HPDE6-E6E7 (cell line): ENCODE measurements at regions not wholly inside any gene's neighbourhood (a gene's known extent, or its start where the extent isn't known, plus 50 kb on each side); places are given as distances from the start of the nearest gene placed in this dataset.
A peak's percentile ranks its signal among the peaks of the same experiment; 100 is the strongest.

Experiments
- DNase-seq: peaks from one replicate; pipeline ENCODE4 v3.0.0; 2011; ENCODE audit warnings: missing footprints; ENCODE audit errors: extremely low spot score

DNA sequence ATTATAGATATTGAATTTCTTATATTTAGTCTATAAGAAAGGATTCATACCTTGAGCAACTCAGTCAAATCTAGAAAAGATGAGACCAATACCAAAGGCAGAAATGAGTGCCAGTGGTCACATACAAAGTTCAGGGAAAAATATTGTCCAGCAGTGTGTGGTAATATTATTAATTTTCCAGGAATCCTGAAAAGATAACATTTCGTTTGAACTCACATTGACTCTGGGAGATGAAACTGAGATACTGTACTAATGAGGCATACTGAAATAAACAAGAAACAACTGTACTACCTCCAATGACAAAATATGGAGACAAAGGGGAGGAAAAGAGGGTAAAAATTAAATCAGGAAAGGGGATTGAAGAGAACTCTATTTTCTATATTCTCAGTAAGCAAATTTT lies 212.4 kb downstream of the TRAM1L1 start:
- DNase-seq = no peak

DNA sequence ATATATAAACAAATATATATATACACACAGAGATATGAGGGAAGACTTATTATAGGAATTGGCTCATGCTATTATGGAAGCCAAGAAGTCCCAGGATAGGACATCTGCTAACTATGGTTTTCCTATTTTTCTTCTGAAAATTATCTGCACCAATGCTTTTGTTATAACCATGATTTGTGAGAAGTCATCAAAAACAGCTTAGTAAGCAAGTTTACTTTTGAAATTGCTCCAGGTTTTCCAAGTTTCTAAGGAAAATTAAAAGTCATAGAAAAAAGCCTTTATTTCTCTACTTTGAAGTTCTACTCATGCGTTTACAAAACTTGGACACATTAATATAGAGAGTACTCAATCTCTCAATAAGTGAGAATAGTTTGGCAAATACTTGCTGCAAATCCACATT lies 213.1 kb downstream of the TRAM1L1 start:
- DNase-seq = no peak

DNA sequence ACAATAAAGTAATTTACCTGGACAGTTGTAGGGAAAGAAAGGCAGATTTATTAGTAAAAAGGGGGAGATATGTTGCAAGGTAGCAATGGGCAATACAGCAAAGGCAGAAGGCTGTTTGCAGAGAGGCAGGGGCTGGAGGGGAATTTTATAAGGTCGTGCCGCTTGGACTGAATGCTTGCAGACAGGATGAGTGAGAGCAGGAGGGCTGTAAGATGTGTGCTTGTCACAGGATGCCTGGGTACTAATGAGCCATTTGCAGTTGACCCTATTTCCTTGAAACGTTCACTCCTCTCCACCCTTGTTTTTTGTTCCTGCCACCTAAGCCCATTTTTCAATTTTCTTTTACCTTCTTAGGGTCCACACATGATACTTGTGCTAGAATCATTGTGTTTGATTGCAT lies 214.7 kb downstream of the TRAM1L1 start:
- DNase-seq = no peak

DNA sequence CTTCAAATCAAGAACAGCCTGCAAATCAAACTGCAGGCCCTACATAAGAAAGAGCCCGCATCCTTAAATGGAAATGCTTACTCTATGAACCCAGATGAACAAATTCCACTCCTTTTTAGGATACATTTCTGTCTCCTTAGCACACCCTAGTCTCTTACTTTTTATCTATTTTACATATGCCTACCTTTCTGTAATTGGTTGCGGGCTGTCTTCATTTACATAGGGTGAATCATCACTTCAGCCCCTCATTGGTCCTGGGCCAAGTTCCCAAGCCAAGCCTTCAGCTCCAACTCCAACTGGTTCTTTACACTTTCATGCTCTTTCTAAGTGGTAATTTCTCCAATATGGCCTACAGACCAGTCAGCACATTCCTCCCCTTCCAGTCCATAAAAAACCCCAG lies 219.3 kb downstream of the TRAM1L1 start:
- no peak for DNase-seq

DNA sequence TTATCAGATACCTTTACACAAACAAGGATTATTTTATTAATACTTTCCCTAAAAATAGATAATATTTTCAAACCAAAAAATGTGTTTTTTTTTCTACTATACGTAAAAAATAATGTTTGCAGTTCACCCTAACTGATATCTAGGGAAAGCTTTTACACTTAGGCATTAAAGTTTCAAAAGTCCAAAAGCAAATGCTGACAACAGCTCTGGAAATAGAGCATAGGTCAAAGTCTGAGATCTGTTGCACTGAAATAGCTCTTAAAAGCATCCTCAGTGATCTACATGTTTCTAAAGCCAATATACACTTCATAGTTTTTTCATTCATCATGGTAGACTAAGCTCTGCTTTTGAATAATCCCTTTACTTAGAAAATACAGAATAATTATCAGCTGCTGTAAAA lies 222.8 kb downstream of the TRAM1L1 start:
- no peak for DNase-seq

DNA sequence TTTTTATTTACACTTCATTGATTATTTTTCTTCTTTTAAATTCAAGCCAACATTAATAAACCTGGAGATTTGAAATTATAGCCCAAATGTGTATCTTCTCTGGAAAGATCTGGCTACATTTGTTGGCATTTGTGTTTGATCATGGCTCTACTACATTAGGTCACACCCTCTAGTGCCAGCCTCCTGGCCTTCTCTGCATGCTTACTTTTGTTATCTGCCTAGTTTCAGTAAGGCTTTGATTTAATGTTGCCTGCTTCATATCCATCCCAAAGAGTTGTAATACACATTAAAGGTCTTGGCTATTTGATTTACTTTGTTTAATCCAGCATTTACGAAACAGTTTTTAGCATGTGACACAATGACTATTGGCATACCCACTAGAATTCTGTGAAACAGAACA lies 224.5 kb downstream of the TRAM1L1 start:
- DNase-seq = no peak

DNA sequence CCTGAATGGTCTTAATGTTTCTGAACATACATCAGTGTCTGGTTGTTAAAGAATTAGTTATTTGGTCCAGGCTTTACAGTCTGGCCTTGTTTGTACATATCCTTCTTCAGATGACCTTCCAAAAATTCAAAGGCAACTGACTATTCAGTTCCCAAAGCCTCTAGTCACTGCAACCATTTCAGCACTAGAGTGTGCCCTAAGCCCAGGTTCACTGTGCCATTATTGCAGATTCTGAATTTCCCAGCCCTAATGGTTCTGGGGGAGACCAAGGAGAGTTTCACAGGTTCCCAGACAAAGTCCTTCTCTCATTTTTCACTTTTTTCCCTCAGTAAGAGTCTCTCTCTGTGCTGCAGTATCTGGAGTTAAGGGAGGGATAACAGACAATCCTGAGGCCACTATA lies 235.8 kb downstream of the TRAM1L1 start:
- DNase-seq = no peak

DNA sequence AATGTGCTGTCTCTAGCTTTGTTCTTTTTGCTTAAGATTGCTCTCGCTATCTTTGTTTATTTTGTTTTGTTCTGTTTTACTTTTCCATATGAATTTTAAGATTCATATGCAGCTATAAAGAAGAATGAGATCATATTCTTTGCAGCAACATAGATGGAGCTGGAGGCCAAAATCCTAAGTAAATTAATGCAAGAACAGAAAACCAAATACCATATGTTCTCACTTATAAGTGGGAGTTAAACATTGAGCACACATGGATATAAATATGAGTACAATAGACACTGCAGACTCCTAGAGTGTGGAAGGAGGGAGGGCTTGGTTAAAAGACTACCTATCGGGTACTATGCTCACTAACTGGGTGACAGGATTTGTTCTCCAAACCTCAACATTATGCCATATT lies 237.8 kb downstream of the TRAM1L1 start:
- DNase-seq = no peak

DNA sequence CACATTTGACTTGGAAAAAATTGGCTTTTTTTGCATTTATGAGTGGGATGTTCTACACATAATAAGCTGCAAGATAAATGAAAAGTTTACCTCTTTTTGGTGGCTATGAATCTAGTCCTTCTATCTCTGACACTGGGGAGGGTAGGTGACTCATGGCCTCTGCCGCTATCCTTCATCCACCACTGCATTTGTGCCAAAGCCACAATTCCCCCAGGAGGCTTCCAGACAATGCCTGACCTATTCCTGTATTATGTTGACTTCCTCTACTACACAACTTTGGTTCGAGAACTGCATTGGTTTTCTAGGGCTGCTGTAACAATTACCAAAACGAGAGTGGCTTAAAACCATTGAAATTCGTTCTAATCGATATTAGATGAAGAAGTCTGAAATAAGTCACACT lies 245.6 kb downstream of the TRAM1L1 start:
- DNase-seq = no peak

DNA sequence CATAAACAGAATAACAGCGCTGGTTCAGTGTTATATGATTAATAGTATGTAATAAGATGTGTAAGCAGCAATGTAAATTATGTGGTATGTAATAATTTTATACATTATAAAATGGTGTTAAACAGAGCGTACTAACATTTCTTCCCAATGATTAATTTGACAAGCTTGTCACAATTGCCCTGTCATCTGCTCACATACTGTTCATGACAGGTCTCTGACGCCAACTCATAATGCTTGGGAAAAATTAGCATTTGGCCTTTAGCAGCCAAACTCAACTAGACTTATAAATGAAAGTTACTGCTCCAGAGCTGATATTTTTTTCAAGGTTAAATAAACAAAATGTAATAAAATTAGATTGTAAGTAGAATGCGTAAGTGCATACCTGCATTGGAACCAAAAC lies 246.8 kb downstream of the TRAM1L1 start:
- DNase-seq = no peak

DNA sequence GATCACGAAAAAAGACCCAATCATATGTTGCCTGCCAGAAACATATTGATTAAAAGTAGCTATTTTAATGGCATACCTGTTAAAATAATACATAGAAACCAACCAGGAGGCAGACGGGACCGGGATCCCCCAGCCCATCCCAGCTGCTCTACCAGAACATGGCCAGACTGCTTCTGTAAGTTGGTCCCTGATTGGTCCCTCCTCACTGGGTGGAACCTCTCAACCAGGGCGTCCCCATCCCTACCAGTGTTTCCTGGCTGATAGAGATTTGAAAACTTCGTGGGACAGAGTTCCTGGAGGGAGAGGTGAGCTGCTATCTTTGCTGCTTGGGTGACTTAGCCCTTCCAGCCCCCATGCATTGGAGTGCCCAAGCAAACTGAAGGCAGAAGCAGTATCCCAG lies 256.2 kb downstream of the TRAM1L1 start:
- no peak for DNase-seq

DNA sequence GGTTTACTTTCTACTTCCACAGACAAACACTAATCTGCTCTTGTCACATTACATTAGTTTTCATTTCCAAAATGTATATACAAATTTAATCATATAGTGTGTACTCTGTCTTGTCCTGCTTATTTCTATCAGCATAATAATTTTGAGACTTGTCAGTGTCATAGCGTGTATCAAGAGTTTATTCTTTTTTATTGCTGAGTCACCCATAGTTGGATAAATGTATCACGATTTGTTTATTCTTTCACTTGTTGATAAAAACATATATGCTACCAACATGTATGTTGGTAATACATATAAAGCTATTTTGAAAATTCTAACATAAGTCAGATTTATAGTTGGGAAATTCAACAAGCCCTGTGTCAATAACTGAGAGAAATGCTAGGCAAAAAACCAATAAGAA lies 261.2 kb downstream of the TRAM1L1 start:
- no peak for DNase-seq

DNA sequence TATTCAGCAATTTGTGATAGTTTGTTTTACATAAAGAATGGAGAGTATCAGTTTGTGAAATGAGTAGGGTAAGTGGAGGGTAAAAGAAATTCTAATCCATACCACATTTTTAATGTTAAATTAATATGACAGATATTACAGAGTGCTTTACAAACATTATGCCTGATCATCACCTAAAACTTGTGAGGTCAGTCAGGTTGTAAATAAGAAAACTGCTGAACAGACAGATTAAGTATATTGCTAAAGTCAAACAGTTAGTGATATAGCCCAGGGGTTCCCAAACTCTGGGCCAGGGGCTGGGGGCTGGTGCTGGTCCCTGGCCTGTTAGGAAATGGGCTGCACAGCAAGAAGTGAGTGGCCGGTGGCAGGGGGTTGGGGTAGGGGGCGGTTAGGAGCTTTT lies 273.6 kb downstream of the TRAM1L1 start:
- no peak for DNase-seq

DNA sequence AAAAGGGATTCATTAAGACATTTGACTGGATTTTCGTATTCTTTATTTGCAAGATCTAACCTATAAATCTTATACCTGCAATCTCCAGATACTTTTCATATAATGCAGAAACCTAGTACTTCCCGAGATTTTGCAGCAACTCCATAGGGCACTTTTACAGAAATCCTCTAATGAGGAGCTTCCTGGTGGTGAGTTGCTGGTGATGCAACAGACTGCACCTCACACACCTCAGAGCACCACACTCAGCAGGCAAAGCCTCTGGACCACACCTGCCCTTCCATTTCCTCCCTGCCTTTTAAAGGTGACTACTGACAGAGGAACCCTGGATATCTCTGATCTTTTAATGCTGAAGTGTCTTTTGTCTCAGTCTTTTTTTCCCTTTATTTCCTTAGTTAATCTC lies 289.4 kb downstream of the TRAM1L1 start:
- DNase-seq = peak; percentile 1

DNA sequence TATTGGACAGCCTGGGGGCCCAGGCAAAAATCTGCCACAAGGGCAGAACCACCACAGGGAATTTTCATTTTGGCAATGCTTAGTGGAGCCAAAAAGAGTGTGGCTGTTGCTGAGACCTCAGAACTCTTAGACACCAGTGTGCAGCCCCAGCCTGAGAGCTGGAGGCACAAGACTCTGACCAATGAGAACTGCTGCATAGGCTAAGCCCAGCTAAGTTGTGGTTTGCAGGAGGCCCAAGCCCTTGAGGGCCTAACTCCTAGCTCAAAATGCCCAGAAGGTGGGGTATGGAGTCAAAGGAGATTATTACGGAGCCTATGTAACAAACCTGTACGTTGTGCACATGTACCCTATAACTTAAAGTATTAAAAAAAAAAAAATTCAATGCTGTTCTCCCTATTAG lies 296.7 kb downstream of the TRAM1L1 start:
- DNase-seq = no peak

DNA sequence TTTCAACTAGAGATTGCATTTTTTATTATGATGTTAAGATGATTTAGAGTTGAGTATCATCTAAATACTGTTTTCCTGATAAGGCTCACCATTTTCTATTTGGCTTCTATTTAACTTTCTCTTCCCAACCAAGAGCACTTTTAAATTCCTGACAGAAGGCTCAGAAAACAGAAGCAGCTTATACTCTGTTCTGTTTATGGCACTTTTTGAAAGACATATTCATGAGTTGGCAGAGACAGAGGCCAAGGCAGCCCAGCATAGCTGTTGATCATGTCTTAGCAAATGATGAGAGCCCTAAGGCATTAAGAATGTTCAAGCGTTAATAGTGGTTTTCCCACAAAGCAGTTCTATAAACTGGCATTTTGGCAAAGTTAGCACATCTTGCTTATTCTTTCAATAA lies 330.3 kb downstream of the TRAM1L1 start:
- DNase-seq = no peak

DNA sequence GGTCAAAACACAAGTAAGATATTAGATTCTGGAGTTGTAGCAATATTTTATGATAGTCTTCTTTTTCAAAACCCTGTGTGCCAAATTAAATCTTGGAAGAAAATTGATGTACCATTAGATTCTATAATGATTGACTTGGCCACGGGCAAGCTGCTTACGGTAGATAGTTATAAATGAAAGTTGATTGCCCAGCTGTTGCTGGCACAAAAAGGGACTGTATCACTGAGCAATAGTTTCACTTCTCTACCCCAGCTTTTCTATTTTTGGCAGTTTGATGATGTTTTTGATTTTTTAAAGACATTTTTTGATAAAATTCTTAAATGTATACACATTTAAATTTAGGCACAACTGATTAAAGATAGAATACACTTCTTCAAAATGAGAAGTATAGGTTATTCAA lies 333.3 kb downstream of the TRAM1L1 start:
- no peak for DNase-seq

DNA sequence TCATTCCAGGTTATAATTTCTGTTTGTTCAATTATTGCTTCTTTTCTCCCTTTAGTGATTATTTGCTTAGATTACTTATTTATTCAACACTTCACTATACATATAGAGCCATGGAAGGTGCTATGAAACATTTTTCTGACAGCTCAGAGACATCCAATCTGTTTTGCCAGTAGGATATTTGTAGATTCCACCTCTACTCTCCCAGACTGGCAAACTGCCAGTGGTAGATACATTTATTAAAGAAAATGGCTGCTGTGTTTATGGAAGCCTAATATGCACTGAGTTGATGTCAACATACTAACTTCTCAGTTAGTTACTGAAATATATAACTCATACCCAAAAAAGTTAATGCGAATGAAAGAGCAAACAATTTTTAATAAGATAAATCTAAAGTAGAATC lies 348.6 kb downstream of the TRAM1L1 start:
- no peak for DNase-seq

DNA sequence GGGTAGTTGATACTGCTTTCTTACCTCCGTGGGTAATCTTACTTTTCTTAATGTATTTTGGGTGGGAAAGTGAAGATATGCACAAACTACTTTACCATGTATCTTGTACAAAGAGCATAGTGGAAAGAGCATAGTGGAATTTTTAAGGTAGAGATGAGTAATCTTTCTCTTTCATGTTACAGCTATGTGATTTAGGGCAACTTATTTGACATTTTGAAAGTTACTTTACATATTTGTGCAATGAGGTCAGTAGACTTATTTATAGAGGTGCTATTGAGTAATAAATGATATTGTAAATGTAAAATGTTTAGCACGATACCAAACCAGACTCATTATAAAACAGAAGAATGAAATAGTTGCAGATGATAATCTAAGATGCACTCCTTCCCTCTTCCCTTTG lies 351.2 kb downstream of the TRAM1L1 start:
- DNase-seq = no peak

DNA sequence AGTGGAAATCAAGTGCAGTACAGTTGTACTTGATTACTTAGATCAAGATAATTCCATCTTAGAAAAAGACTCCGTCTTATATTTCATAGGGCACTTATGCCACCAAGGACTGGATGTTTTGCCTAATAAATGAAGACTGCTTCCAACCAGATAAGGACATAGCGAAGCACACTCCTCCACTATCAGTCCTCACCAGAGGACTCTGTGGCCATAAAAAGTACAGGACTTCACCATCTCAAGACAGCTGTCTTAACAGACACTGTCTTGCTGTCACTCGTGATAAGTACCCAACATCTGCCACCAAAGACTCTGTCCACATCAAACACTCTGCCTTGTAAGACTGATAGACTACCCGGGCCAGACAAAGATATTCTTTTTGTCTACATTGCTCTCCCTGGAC lies 352.0 kb downstream of the TRAM1L1 start:
- no peak for DNase-seq

DNA sequence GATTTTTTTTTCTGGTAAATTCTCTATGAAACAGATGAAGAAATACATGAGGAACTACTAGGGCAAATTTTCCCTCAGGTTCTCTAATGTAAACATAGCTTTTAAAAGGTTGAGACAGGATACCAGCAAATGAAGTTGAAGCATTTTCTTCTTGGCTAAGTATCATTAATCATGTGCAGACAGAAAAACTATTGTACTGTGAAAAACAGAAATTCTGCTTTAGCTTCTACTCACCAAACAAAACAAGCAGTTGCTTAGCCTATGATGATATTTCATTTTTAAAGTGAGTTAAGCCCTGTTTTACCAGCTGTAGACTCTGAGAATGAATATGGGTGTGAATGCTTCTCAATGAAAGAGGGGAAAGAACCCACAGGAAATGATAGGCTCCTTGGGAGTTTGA lies 358.9 kb downstream of the TRAM1L1 start:
- DNase-seq = no peak

DNA sequence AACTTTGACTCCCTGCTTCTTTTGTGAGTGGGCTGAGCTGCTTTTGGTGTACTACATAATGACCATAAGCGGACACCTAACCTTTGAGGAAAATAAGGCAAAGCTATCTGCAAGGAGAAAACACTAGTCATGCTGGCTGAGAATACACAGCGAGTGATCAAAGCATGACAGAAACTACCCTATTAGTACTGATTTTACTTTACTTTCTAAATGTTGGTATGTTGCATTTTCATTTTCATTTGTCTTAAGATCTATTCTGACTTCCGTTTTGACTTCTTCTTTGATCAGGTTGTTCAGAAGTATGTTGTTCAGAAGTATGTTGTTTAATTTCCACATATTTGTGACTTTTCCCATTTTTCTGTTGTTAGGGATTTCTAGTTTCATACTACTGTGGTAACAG lies 361.1 kb downstream of the TRAM1L1 start:
- no peak for DNase-seq

DNA sequence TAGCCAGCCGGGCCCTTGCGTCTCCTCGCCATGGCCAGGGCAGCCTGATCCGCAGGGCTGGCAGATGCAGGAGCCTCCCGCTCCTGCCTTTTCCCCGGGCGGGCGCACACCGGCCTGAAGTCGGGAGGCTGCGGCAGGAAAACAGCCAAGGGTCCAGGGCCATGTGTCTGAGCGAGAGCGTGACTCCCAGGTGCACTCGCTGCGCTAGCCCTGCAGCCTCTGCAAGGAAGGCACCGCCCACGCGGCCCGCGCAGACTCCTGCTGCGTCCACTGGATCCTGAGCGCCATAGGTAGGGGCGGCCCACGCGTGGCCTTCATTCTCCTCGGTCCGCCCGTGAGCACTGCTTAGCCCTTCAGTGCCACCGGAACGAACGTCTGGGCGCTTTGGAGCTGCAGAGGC lies 379.9 kb downstream of the TRAM1L1 start:
- no peak for DNase-seq

DNA sequence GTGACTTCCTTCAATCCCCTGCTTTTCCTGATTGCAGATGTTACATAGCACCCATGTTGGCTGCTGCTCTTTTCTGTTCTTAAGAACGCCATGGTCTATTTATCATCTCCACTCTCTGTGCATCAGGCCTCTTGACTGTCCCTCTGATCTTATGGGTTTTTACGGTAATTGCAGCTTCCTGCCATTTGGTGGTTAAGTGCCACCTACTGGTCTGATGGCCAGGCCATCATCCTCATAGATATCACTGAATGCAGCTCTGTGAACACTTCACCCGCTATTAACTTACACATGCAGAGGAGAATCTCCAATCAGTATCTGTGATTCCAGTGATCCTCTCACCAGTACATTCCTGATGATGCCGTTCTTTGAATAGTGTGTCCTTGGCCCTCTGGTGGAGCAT lies 382.4 kb downstream of the TRAM1L1 start:
- DNase-seq = peak; percentile 23

DNA sequence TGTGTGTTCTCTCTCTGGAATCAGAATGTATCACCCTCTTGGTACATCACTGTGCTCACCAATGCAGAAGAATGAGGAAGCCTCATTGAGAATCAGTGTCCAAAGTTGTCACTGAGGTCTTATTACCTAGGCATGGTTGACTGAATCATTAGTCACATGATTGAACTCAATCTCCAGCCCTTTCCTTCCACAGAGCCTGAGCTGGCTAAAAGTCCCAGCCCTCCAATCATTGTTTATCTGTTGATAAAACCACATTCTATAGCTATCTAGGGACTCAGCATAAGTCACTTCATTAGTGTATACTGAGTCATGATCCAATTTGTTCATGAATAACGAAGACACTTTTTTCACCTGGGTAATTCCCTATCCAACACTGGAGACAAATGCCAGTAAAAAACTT lies 396.8 kb downstream of the TRAM1L1 start:
- DNase-seq = no peak
